BJ (cell line): ENCODE measurements at regions not wholly inside any gene's neighbourhood (a gene's known extent, or its start where the extent isn't known, plus 50 kb on each side); places are given as distances from the start of the nearest gene placed in this dataset.
"Not testable (repeated sequence)": the region's sequence is repeated elsewhere in the genome, so short reads cannot be mapped to it uniquely, and the experiment has no call there.

Experiments
- CTCF ChIA-PET: fragments of 350-600 bp; formaldehyde crosslinking; extraction: SDS; loops from one replicate; lab custom pipeline; 2021; ENCODE audit warnings: antibody characterized with exemption, inconsistent platforms; lab: Yijun Ruan, JAX
- POLR2A ChIA-PET: fragments of 300-600 bp; sonication (Branson Sonifier 250); formaldehyde crosslinking; extraction: SDS; loops from one replicate; lab custom pipeline; 2021; ENCODE audit warnings: antibody characterized with exemption; lab: Charles Lee
- DNase-seq: peaks from one replicate; pipeline ENCODE4 v3.0.0-alpha.2; 2011; ENCODE audit warnings: low read depth
- H3K27me3 ChIP-seq: 2 replicates; pipeline ENCODE4 v1.6.0; 2011; ENCODE audit warnings: low read length; ENCODE audit not compliant: control insufficient read depth, insufficient read depth
- H3K36me3 ChIP-seq: 2 replicates; pipeline ENCODE4 v1.5.1; 2011; ENCODE audit warnings: low read length; ENCODE audit not compliant: control insufficient read depth, insufficient read depth
- H3K4me3 ChIP-seq: 2 replicates; pipeline ENCODE4 v1.5.1; 2011; ENCODE audit warnings: low read depth, mild to moderate bottlenecking, control low read depth, low read length
- CTCF ChIP-seq: IDR thresholded peaks from 2 replicates; pipeline ENCODE4 v1.5.1; 2011; ENCODE audit warnings: low read depth, mild to moderate bottlenecking, control low read depth, inconsistent platforms, low read length, moderate library complexity; ENCODE audit not compliant: insufficient read depth

GRCh38 chr6:26278536-26278935 lies 86.5 kb upstream of the BTN3A2 start:
- POLR2A ChIA-PET, result no interaction called here
- TF ChIP-seq CTCF, result no peak
- Histone ChIP-seq H3K4me3 (no peak overlapping the region), H3K27me3 (no peaks in the 10 kb centered on the region), H3K36me3 (no peaks in the 10 kb centered on the region)
- CTCF ChIA-PET, result no interaction called here
- no peak for DNase-seq

GRCh38 chr6:26279371-26279770 lies 85.6 kb upstream of the BTN3A2 start:
- DNase-seq, CTCF ChIA-PET, POLR2A ChIA-PET: not testable (repeated sequence)

GRCh38 chr6:26280407-26280806 lies 84.6 kb upstream of the BTN3A2 start:
- H3K4me3 ChIP-seq, result no peak overlapping the region
- ChIA-PET POLR2A (interaction anchor here (0.6 kb wide), 1 partner anchor 55 kb away, joined by 3 read pairs; no protein-coding TSS in a partner anchor), CTCF (interaction anchor here (1.2 kb wide), 1 partner anchor 8 kb away, joined by 4 read pairs; a partner anchor contains a TSS)

More at GRCh38 chr6:26279371-26279770, 85.6 kb upstream of the BTN3A2 start:
- not testable (repeated sequence) for H3K27me3 ChIP-seq, H3K36me3 ChIP-seq, H3K4me3 ChIP-seq

GRCh38 chr6:26284537-26285142 lies 80.4 kb upstream of the BTN3A2 start:
- Histone ChIP-seq H3K4me3 (peak overlapping the region; percentile 46), H3K27me3 (no peaks in the 10 kb centered on the region), H3K36me3 (no peaks in the 10 kb centered on the region)
- ChIA-PET POLR2A (interaction anchor here (0.6 to 3.0 kb wide), 8 partner anchors 11 to 161 kb away, joined by 3 to 41 read pairs (median 4); a partner anchor contains a TSS), CTCF (interaction anchor here (0.7 to 1.1 kb wide), 4 partner anchors 8 to 68 kb away, joined by 3 to 6 read pairs (median 3); a partner anchor contains a TSS)
- TF ChIP-seq CTCF, result no peak
- no peak for DNase-seq

More at GRCh38 chr6:26280407-26280806, 84.6 kb upstream of the BTN3A2 start:
- no peak for TF ChIP-seq CTCF
- Histone ChIP-seq H3K27me3 (no peaks in the 10 kb centered on the region), H3K36me3 (no peaks in the 10 kb centered on the region)
- DNase-seq, result no peak

DNA sequence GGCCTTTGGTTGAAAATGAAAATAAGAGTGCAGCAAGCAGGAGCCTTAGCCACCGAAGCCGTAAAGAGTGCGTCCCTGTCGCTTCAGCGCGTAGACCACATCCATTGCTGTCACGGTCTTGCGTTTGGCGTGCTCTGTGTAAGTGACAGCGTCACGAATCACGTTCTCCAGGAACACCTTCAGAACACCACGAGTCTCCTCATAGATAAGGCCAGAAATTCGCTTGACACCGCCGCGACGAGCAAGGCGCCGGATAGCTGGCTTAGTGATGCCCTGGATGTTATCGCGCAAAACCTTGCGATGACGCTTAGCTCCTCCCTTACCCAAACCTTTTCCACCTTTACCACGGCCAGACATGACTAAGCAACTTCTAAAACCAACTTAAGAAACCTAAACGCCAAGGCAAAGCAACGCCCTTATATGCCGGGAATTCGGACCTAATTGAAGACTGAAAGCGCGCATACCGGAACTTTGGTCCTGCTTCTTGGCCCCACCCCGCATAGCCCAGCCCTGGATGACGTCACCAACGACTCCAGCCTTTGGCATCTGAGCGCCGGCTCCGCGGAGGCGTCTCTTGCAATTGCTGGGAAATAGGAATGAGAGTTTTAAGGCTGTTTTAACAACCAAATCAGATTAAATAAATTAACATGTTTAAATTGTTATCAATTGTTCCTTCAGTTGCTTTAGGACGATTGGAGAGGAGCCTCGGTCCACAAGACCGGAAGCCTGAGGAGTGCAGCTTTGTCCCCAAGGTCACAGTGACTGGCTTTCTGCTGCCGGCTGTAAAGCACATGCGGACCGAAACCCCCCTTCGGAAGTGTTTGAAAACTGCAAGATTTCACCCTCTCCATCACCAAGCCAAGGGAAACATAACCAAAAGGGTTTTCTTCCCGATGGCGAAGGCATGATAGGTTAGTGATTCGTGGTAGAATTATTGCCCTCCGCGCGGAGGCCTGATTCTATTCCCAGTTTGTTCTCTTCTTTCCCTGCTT lies 79.6 kb upstream of the BTN3A2 start:
- peak overlapping the region; percentile 46 for H3K4me3 ChIP-seq
- peak; percentile 97 for DNase-seq
- POLR2A ChIA-PET, result interaction anchor here (0.8 to 3.0 kb wide), 7 partner anchors 12 to 162 kb away, joined by 3 to 41 read pairs (median 4); a partner anchor contains a TSS
- CTCF ChIA-PET, result interaction anchor here (1.0 to 1.1 kb wide), 2 partner anchors 9 to 11 kb away, joined by 3 to 6 read pairs; no protein-coding TSS in a partner anchor
- no peaks in the 10 kb centered on the region for H3K27me3 ChIP-seq
- no peaks in the 10 kb centered on the region for H3K36me3 ChIP-seq
- TF ChIP-seq CTCF, result no peak
